Testis (tissue), 2 donors: ENCODE measurements at regions not wholly inside any gene's neighbourhood (a gene's known extent, or its start where the extent isn't known, plus 50 kb on each side); places are given as distances from the start of the nearest gene placed in this dataset.

Experiments
- CTCF ChIP-seq, 3 experiments: fragments of 450-650 bp in 2 of 3; fragments of 200-600 bp in 1 of 3; sonication (generic) in 1 of 3; IDR thresholded peaks; one replicate each; pipeline ENCODE4 v1.5.1; 2016 to 2019; ENCODE audit warnings: antibody characterized with exemption in 3 of 3, mild to moderate bottlenecking in 2 of 3, moderate library complexity in 1 of 3
- POLR2A ChIP-seq: fragments of 450-650 bp; IDR thresholded peaks from one replicate; pipeline ENCODE4 v1.6.1; 2017; ENCODE audit warnings: antibody characterized with exemption, mild to moderate bottlenecking, moderate library complexity

- no peak for TF ChIP-seq CTCF (IDR thresholded peaks at IDR 0.05)
- TF ChIP-seq POLR2A: no peak
Observed at GRCh38 chr4:138405934-138406567, 163.9 kb upstream of the SLC7A11 start.
